ENCODE measurements at regions not wholly inside any gene's neighbourhood (a gene's known extent, or its start where the extent isn't known, plus 50 kb on each side); places are given as distances from the start of the nearest gene placed in this dataset.

- no peak for FAIRE-seq
- in situ Hi-C loops (cut with MboI), result no loop called here
- no peak overlapping the region for H3K4me2 ChIP-seq (ENCODE audit: control insufficient read depth, insufficient read depth)
Observed at GRCh38 chr2:19577723-19578122, 219.3 kb upstream of the OSR1 start.

More at GRCh38 chr2:19577723-19578122, 219.3 kb upstream of the OSR1 start:
- TF ChIP-seq ZBTB4 (CRISPR knock-in tag; IDR thresholded peaks at IDR 0.05), result no peak
- DNase-seq (ENCODE audit: low read depth, low spot score) (no peak), ATAC-seq (no peak)
- ChIA-PET CTCF (no interaction called here), POLR2A (no interaction called here), RAD21 (ENCODE audit: unreplicated experiment) (no interaction called here), SMC1A (ENCODE audit: uncharacterized antibody, unreplicated experiment) (no interaction called here)
- no peaks in the 10 kb centered on the region for H3K79me2 ChIP-seq (ENCODE audit: control insufficient read depth, insufficient read depth, low read length)
- no TSS peak for BruUV-seq (replicated peaks)
- H3K9ac ChIP-seq (ENCODE audit: control insufficient read depth, insufficient read depth, low read length), result no peak overlapping the region
- no peaks in the 10 kb centered on the region for H3K36me3 ChIP-seq (ENCODE audit: control insufficient read depth in 2 of 2, insufficient read depth in 2 of 2, low read length in 1 of 2)
- no peaks in the 10 kb centered on the region for H3K9me3 ChIP-seq (replicated peaks; ENCODE audit: control insufficient read depth, insufficient read depth, low read length)
- no peak overlapping the region for H3K4me3 ChIP-seq
- no peak overlapping the region for H3K27ac ChIP-seq (ENCODE audit: control insufficient read depth, insufficient read depth)
- no peaks in the 10 kb centered on the region; a peak in 1 of 4 replicates for H3K27me3 ChIP-seq (replicated peaks in 1 of 2; ENCODE audit: control insufficient read depth in 2 of 2, insufficient read depth in 2 of 2, low read length in 1 of 2)
- no peaks in the 10 kb centered on the region for H4K20me1 ChIP-seq (ENCODE audit: control insufficient read depth, insufficient read depth)
- no peaks in the 10 kb centered on the region for H3K4me1 ChIP-seq (ENCODE audit: control insufficient read depth, insufficient read depth, low read length)
- WGBS (ENCODE audit: insufficient coverage, insufficient replicate concordance, low lambda C conversion rate, missing lambda C conversion rate), result 16% methylated on average over 3 of the region's 3 CpGs
- intact Hi-C loops (cut with micrococcal nuclease; ENCODE audit: unreplicated experiment), result no loop called here
- H2AFZ ChIP-seq (ENCODE audit: control insufficient read depth, low read depth, low read length), result no peak overlapping the region

Measured in GM12878 (cell line).